GM20000 (cell line): ENCODE measurements at regions not wholly inside any gene's neighbourhood (a gene's known extent, or its start where the extent isn't known, plus 50 kb on each side); places are given as distances from the start of the nearest gene placed in this dataset.

Experiments
- DNase-seq: peaks from one replicate; pipeline ENCODE4 v3.0.0; 2012; ENCODE audit warnings: low spot score
- CTCF ChIP-seq: IDR thresholded peaks from 2 replicates; pipeline ENCODE4 v1.5.1; 2012; ENCODE audit warnings: mild to moderate bottlenecking, control low read depth; ENCODE audit errors: extremely low read depth, missing control alignments

GRCh38 chr12:43072431-43072830, 479.6 kb downstream of the ADAMTS20 start:
- no peak for DNase-seq

DNA sequence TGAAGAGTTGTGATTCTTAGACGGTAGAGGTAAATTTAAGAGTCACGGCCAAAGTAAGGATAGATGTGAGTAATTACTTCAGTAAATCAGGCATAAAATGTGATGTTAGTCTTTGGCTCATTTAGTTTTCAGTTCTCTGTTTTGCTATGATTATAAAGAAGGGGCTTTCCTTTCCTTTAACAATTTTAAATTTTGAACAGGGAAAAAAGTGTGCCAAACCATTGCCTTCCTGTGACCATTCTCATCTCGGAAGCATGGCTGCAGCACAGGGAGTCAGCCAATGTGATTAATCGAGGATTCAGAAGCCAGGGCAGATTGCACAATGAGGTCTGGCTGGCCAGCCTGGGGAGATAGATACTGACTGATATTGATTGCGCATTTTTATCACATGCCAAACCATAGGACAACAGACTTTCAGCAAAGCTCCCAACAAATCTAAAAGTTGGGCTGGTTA, 480.2 kb upstream of the PRICKLE1 start:
- no peak for DNase-seq
- TF ChIP-seq CTCF: no peak

More at GRCh38 chr12:43072431-43072830, 479.6 kb downstream of the ADAMTS20 start:
- no peak for TF ChIP-seq CTCF

DNA sequence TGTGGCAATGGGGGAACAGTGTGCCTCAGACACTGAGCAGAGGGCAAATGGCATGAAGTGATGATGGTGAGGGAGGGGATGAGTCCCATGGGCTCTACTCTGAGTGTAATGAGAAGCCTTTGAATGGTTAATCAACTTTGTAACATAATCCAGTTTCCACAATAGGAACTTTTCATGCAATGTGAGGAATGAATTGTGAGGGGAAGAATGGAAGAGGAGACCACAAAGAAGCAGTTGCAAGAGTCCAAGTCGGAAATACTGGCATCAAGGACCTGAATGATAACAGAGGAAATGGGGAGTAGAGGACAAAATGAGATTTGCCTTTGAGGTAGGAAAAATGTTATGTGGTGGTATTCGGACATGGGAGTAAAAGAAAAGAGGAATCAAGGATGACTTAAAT, 476.9 kb upstream of the PRICKLE1 start:
- no peak for DNase-seq
- TF ChIP-seq CTCF: no peak

DNA sequence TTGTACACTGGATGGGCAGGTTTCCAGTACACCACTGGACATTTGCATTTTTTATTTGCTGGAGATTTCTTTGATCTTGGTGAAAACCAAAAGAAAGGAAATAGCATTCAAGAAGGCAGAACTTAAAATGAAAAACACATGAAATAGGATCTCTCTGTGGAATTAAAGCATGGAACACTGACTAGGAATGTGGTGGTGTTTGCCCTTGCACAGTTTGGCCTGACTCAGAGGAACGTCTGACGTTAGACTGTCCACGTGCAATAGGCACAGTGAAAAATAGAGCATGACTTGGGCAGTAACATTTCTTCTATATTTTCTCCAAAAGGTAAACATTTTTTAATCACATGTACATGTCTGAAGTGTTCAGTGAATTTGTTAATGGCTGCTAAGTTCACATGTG, 474.1 kb upstream of the PRICKLE1 start:
- DNase-seq: no peak
- no peak for TF ChIP-seq CTCF

GRCh38 chr12:43062201-43062895, 472.8 kb upstream of the PRICKLE1 start:
- no peak for TF ChIP-seq CTCF
- no peak for DNase-seq

GRCh38 chr12:43060742-43061141, 471.2 kb upstream of the PRICKLE1 start:
- no peak for DNase-seq
- TF ChIP-seq CTCF: no peak

- no peak for DNase-seq
Measured at GRCh38 chr12:43058616-43059015, 469.1 kb upstream of the PRICKLE1 start.

More at GRCh38 chr12:43058616-43059015, 469.1 kb upstream of the PRICKLE1 start:
- TF ChIP-seq CTCF: no peak
